ENCODE measurements at regions not wholly inside any gene's neighbourhood (a gene's known extent, or its start where the extent isn't known, plus 50 kb on each side); places are given as distances from the start of the nearest gene placed in this dataset.

- DNase-seq (ENCODE audit: low spot score) = no peak
Measured at GRCh38 chr15:87243474-87243873, 1013.1 kb downstream of the NTRK3 start.

DNA sequence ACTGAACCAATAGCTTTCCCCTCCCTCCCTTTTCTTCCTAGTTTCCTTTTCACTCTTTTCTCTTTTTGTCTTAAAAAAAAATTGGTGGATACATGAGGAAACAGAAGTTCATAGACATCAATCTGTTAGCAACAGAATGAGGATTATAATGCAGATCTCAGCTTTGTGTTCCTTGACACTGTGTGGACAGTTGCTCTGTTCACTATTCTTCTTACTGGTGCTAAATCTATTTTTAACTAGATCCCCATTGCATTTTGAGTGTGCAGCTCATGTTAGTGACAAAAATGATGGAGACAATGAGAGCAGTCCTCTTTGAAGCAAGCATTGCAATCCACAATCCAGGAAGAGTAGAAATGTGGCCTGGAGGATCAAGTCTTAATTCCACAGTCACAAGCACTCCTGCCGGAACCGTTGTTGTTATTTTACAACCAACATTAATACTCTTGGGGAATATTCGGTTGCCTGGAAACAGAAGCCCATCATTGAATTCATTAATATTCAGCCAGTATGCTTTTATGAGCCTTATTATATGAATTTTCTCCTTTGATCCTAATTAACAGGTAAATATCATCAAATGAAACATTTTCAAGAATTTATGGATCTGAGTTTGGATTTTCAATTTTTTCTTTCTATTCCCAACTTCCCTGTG, 1016.8 kb downstream of the NTRK3 start:
- DNase-seq (ENCODE audit: low spot score) = no peak

- DNase-seq (ENCODE audit: low spot score) = no peak
Measured at GRCh38 chr15:87238451-87239068, 1018.0 kb downstream of the NTRK3 start.

DNA sequence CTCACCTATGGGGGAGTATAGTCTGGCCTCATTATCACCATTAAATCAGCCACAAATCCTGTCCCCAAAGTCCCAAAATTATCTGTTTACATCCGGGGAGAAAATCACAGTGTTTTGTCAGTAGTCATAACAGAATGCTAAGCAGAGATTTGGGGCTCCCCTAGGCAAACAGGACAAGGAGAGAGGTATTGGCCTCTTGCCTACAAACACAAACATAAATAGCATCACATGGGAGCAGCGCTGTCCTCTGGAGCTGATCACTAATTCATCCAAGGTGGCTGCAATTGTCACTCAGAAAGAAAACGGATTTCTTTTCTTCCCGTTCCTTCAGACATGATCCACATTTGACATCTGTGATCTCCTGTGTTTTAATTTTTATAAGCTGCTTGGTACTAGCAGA, 1028.1 kb downstream of the NTRK3 start:
- no peak for DNase-seq (ENCODE audit: low spot score)

GRCh38 chr15:87227846-87228245, 1028.7 kb downstream of the NTRK3 start:
- no peak for DNase-seq (ENCODE audit: low spot score)

GRCh38 chr15:87225436-87225835, 1031.1 kb downstream of the NTRK3 start:
- no peak for DNase-seq (ENCODE audit: low spot score)

GRCh38 chr15:87224404-87224803, 1032.1 kb downstream of the NTRK3 start:
- DNase-seq (ENCODE audit: low spot score) = no peak

GRCh38 chr15:87219650-87220615, 1036.6 kb downstream of the NTRK3 start:
- peak; percentile 4 for DNase-seq (ENCODE audit: low spot score)

DNA sequence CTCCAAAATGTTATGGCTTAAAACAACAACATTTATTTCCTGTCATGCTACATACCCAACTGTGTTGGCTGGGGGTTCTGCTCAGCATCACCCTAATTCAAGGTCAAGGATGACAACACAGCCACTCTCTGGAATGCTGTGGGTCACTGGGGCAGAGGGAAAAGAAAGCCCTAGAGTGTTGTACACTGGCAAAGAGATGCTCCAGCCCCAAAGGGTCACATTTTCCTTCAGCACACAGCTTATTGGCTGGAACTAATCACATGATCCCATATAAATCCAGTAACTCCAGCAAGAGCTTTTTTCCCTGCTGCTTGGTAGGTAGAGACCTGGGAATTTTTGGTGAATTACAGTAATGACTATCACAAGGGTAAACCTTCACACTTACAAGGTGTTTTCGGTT, 1041.4 kb downstream of the NTRK3 start:
- no peak for DNase-seq (ENCODE audit: low spot score)

GRCh38 chr15:87213626-87214025, 1042.9 kb downstream of the NTRK3 start:
- no peak for DNase-seq (ENCODE audit: low spot score)

DNA sequence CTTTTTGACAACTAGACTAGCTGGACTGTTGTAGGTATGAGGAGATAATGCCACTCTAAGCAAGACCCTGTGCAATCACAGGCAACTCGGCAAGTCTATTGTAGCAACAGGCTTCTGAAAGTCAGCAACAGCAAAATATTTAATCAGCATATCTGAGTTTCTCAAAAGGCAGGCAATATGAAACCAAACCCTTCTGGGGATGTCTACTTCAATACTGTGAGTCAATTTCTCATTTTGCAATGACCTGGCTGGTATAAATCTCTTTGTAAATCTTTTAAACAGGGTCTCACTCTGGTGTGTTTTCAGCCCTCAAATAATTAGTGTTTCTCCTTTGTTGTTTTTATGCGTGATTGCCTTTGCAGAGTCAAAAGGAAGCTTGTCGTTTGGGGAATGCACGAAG, 1044.5 kb downstream of the NTRK3 start:
- no peak for DNase-seq (ENCODE audit: low spot score)

DNA sequence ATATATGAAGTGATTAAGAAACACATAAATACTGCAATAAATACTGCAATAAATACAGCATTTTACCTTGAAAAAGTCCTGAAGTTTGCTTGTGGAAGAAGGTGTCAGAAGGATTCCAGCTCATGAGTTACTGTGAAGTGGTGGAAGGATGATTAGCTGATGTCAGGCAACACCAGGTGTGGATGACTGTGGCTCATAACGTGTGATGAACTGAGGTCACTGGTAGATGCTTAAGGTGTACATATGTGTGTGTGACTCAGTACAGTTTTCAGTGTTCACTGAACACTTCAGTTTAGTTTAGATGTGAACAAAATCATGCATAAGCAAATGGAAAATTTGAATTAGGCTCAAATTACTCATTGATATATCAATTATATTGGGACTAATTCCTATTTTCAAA, 1045.0 kb downstream of the NTRK3 start:
- DNase-seq (ENCODE audit: low spot score) = no peak

DNA sequence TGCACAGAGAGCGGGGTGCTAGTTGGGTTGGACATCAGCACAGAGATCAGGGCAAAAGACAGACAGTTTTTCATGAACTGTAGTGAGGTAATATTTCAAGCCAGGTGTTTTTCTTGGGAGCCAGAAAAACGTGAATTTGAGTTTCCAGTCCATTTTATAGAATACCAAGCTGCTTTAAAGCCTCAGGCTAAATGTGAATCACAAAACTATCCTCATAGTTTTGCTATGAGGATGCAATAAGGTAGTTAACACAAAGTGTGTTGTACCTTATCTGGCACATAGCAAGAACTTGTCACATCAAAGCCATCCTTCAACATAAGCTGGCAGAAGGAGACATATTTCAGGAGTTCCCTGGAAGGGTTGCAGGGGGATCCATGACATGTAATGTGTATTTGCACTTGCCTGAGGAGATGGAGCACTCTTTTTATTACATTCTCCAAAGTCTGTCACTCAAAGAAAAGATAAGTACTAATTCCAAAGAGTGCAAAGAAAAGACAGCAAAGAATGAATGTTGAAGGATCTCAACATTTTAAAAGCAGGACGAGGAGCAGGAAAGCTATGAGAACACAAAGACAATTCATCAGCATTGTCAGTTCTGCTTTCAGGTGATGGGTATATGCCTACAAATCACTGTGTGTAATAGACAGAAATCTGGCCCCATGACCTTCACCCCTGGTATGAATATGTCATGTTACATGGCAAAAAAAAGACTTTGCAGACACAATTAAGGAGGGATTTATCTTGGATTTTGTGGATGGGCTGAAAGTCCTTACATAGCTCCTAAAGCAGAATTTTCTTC, 1046.4 kb downstream of the NTRK3 start:
- DNase-seq (ENCODE audit: low spot score) = no peak

- no peak for DNase-seq (ENCODE audit: low spot score)
Measured at GRCh38 chr15:87207990-87208580, 1048.5 kb downstream of the NTRK3 start.

GRCh38 chr15:87207251-87207650, 1049.3 kb downstream of the NTRK3 start:
- DNase-seq (ENCODE audit: low spot score) = no peak

GRCh38 chr15:87201986-87202385, 1054.6 kb downstream of the NTRK3 start:
- no peak for DNase-seq (ENCODE audit: low spot score)

DNA sequence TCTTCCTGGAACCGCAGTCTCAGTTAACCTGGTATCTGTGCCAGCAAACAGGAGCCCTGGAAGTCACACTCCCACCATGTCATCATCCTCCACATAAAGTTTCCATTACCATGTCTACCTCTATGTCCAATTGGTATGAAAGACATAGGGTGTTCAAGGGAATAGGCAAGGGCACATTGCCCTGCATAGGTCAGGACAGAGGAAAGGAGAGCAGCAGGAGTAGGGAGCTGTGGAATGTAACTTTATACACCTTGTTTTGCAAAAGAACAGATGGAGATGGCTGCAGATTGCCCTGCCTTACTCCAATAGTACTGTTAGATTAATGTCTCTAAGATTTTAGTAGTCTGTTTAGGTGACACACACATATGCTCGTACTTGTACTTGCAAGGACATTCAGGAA, 1056.4 kb downstream of the NTRK3 start:
- no peak for DNase-seq (ENCODE audit: low spot score)

- no peak for DNase-seq (ENCODE audit: low spot score)
Measured at GRCh38 chr15:87197981-87198380, 1058.6 kb downstream of the NTRK3 start.

DNA sequence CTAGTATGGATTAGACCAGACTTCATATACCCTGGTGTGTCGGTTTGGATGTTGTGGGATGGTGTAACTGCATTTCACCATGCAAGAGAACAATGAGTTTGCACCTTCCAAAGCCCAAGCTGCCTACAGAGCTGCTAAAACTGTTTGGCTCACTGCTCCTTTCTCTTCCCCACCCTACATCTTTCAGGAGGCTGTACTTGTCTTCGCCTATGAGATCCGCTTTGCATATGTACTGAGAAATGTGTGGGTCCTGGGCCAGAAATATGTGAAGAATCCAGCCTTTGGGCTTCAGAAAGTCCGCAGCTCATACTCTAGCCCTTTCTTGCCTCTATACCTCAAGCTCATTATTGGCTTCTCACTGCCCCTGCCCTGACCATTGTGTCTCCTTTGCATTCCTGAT, 1060.0 kb downstream of the NTRK3 start:
- DNase-seq (ENCODE audit: low spot score) = no peak

GRCh38 chr15:87193481-87193880, 1063.1 kb downstream of the NTRK3 start:
- no peak for DNase-seq (ENCODE audit: low spot score)

DNA sequence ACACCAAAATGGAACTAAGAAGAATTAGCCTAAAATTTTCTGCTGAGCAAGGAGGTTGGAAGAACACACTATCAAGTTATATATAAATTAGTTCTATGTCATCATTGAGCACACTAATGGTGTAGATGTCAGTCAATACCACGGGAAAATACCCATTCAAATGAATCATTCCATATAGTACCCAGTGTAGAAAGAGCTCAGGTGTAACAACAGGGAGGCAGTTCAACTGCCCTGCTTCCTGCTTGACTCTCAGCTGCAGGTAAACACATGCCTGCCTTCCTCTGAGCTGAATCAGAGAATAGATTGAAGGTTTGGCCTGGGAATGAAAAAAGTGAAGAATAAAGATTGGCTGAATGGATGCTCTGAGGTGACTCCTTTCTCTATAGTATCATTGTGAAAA, 1088.0 kb downstream of the AGBL1 start:
- DNase-seq (ENCODE audit: low spot score) = no peak

DNA sequence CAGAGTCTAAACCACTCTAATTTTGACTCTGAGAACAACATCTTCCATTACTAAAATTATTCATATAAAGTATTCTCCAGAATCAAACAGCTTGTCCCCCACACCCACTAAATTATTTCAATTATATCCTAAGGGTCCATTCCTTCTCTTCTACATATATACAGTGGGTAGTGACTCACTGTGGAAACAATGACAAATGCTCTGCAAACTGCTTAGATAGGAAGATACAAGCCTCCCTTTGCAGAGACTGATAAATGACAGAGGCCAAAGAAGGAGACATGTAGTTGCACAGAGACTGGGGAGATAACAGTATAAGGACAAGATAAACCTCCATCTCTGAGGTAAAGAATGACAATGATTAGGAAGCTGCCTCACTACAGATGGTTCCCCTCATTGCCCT, 1087.4 kb downstream of the AGBL1 start:
- no peak for DNase-seq (ENCODE audit: low spot score)
